ENCODE measurements at regions not wholly inside any gene's neighbourhood (a gene's known extent, or its start where the extent isn't known, plus 50 kb on each side); places are given as distances from the start of the nearest gene placed in this dataset.

DNA sequence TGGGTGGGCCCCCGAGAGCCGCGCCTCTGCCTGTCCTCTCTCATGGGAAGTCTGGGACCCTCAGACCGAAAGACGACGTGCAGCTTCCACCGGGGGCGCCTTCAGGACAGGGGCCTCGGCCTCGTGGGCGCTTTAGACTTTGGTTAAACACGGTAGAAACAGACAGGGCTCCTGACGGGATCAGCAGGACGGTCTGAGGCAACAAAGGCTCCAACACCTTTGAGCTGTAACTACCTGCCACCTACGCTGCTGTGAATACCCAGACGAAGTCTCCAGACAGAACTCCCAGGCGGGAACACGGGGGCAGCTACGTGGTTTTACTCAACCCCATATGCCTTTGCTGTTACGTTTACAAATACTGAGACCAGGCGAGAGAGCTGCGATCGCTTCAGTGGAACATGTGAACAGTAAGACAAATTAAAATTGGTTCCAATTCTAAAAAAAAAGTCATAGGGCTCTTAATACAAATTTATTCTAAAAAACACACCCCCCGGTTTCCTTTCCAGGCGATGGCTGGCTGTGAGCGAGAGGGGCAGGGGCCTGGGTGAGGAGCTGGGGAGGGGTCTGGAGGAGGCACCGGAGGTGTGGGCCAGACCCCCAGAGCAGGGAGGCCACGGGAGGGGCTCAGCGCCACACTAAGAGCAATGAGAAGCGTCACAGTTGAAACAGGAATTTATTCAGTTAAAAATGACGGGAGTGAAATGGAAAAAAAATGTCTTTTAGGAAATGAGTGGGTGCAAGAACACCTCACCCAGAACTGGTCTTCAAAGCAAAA lies 453.2 kb downstream of the QKI start:
- TF ChIP-seq, protein P1, sequence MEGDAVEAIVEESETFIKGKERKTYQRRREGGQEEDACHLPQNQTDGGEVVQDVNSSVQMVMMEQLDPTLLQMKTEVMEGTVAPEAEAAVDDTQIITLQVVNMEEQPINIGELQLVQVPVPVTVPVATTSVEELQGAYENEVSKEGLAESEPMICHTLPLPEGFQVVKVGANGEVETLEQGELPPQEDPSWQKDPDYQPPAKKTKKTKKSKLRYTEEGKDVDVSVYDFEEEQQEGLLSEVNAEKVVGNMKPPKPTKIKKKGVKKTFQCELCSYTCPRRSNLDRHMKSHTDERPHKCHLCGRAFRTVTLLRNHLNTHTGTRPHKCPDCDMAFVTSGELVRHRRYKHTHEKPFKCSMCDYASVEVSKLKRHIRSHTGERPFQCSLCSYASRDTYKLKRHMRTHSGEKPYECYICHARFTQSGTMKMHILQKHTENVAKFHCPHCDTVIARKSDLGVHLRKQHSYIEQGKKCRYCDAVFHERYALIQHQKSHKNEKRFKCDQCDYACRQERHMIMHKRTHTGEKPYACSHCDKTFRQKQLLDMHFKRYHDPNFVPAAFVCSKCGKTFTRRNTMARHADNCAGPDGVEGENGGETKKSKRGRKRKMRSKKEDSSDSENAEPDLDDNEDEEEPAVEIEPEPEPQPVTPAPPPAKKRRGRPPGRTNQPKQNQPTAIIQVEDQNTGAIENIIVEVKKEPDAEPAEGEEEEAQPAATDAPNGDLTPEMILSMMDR (IDR thresholded peaks at IDR 0.05; ENCODE audit: insufficient read depth, low read depth, low read length) = no peak
- TF ChIP-seq EZH2 (IDR thresholded peaks at IDR 0.05; ENCODE audit: insufficient read depth, low read length) = no peak
